Cardiac septum (tissue), 1 donor: ENCODE measurements at regions not wholly inside any gene's neighbourhood (a gene's known extent, or its start where the extent isn't known, plus 50 kb on each side); places are given as distances from the start of the nearest gene placed in this dataset.
"Not testable (repeated sequence)": the region's sequence is repeated elsewhere in the genome, so short reads cannot be mapped to it uniquely, and the experiment has no call there.

Source experiments
- DNase-seq: peaks from one replicate; pipeline ENCODE4 v3.0.0-alpha.2; 2020; ENCODE audit warnings: low spot score
- intact Hi-C: fragments of 100-400 bp; cut with DNase I; formaldehyde crosslinking; loops from one replicate; pipeline ENCODE4 v1.14.0; 2022
- donor health status: DM: no; HTN: no; CAD: no.

- no peak for DNase-seq
These were observed 92.4 kb upstream of the CAV2 start for GRCh38 chr7:116407165-116407564.

GRCh38 chr7:116408166-116408565 is 91.4 kb upstream of the CAV2 start:
- DNase-seq: no peak
- intact Hi-C loops: no loop called here

More at GRCh38 chr7:116407165-116407564, 92.4 kb upstream of the CAV2 start:
- intact Hi-C loops: no loop called here

GRCh38 chr7:116408831-116409453 is 90.6 kb upstream of the CAV2 start:
- intact Hi-C loops, DNase-seq: not testable (repeated sequence)

DNA sequence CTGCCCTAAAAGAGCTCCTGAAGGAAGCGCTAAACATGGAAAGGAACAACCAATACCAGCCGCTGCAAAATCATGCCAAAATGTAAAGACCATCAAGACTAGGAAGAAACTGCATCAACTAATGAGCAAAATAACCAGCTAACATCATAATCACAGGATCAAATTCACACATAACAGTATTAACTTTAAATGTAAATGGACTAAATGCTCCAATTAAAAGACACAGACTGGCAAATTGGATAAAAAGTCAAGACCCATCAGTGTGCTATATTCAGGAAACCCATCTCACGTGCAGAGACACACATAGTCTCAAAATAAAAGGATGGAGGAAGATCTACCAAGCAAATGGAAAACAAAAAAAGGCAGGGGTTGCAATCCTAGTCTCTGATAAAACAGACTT is 88.8 kb upstream of the CAV2 start:
- DNase-seq, intact Hi-C loops: not testable (repeated sequence)

DNA sequence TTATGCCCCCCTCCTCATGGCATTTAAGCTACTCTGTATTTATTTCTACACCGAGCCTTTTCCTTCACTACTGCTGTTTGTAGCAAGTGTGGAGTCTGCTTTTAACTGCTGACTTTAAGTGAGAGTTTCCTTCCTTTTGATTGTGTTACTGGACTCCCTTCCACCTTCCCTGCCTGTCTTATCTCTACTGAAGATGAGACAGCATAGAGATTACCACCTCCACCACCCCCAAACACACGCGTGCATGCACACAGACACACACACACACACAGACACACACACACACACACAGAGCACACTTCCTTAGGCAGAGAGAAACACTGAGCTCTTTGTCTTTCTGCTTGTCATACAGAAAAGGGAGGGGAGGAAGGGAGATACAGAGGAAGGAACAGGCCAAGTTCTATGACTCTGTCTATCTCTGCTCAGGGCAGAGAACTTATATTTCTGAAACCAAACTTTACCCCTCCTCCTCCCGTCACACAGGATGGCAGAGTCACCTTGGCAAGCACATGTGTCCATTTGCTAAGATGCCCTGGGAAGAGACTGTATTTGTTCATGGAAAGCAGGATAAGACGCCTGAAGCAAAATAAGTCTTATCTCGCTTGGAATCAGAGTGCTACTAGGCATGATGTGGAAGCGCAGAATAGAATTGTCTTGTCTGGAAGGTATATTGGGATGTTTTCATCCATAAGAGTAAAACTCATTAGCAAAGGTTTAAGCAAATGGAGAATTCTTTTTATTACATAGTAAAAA is 81.8 kb upstream of the CAV2 start:
- DNase-seq: no peak
- intact Hi-C loops: no loop called here

GRCh38 chr7:116418524-116418923 is 81.0 kb upstream of the CAV2 start:
- intact Hi-C loops: no loop called here
- DNase-seq: no peak

- intact Hi-C loops: no loop called here
- DNase-seq: no peak
These were observed 79.5 kb upstream of the CAV2 start for GRCh38 chr7:116420003-116420402.

GRCh38 chr7:116421298-116421697 is 78.2 kb upstream of the CAV2 start:
- DNase-seq: no peak
- intact Hi-C loops: no loop called here

- intact Hi-C loops: no loop called here
- DNase-seq: no peak
These were observed 76.9 kb upstream of the CAV2 start for GRCh38 chr7:116422683-116423082.

GRCh38 chr7:116423499-116423898 is 76.0 kb upstream of the CAV2 start:
- intact Hi-C loops: no loop called here
- no peak for DNase-seq

DNA sequence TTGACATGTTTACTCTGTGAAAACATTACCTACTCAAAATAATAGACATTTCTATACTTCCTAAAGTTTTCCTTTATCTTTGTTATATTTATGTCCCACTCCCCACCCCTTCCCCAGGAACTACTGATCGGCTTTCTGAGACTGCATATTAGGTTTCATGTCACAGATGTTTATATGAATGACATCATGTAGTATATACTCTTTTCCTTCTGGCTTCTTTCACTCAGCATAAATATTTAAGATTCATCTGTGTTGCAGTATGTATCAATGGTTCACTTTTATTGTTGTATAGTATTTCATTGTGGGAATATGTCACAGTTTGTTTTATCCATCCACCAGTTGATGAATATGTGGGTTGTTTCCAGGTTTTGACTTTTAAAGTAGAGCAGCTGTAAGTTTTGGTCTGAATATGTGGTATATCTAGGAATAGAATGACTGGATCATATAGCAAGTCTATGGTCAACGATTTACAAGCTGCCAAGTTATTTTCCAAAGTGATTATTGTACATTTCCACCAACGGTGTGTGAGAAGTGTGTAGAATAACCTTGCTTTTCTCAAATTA is 73.8 kb upstream of the CAV2 start:
- intact Hi-C loops: no loop called here

DNA sequence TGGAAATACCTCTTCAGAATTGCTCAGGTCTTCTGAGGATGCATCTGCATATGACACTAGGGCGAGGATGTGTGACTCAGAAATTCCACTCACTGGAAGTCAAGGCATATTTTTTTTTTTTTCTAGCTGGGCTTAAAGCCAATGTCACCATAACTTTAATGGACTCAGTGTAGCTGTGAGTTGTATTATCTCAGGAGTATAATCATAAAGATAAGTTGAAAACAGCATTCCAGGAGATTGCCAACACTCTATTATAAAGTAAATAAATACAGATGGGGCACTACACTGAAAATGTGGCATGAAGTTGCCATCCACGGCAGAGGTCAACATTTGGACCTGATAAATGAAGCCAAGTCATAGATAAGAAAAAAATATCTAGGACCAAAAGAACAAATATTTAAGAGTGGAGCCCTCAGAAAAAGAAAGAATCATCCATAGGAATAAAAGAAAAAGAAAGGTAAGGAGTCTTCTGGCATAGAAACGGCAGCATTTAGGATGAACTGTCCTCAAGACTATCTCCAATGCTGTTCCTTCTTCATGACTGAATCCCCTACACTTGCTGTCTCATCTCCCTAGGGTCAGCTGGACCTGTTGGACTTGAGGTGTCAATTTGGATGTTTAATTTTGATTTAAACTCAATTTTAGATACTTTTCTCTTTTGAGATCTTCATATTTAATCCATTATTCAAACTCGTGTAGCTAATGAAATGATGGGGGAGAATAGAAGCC is 72.9 kb upstream of the CAV2 start:
- intact Hi-C loops: no loop called here
- no peak for DNase-seq

More for the DNA sequence above, 73.8 kb upstream of the CAV2 start:
- no peak for DNase-seq

DNA sequence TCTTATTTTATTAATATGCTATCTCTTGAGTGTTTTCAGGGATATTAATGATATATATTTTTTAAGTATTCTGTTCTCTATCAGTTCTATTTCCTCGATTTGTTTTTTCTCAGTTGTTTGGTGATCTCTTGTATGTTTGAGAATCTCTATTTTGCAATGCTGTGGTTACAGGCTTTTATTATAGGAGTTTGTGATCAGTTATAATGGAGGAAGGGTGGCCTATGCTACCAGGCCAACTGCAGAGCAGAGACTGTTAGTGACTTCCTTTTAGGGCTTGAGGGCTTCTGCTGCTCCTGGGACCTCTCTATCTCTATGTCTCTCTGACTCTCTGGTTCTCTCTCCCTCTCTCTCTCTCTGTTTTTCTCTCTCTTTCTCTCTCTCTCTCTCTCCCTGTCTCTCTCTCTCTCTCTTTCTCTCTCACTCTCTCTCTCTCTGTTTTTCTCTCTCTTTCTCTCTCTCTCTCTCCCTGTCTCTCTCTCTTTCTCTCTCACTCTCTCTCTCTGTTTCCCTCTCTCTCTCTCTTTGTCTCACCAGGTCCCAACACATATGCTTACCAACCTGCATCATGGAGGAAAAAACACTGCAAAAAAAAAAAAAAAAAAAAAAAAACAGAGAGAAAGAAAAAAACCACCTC is 69.4 kb upstream of the CAV2 start:
- intact Hi-C loops: no loop called here
- no peak for DNase-seq

- no peak for DNase-seq
- intact Hi-C loops: no loop called here
These were observed 67.6 kb upstream of the CAV2 start for GRCh38 chr7:116431787-116432526.

- DNase-seq: no peak
- intact Hi-C loops: no loop called here
These were observed 67.0 kb upstream of the CAV2 start for GRCh38 chr7:116432527-116432916.

- intact Hi-C loops: no loop called here
- DNase-seq: no peak
These were observed 66.3 kb upstream of the CAV2 start for GRCh38 chr7:116433246-116433645.

DNA sequence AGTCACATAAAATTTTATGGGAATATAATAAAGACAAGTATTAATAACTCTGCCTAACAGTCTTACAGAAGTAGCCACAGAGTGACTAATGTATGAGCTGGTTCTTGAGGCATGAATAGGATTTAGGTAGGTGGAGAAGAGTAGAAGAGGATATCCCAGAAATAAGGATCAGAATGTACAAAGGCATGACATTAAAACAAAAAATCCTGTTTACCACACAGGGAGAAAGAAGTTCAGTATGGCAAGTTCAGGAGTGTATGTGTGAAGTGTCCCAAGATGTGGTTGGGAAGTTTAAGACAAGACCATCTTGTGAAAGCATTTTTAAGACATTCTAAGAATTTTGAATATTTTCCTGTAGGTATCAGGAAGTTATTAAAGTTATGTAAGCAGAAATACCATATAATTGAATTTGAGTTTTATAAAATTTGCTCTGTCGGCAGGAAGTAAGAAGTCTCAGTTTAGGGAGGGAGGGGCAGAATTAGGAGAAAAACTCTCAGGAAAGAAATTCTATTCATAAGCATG is 64.7 kb upstream of the CAV2 start:
- DNase-seq: no peak
- intact Hi-C loops: no loop called here

GRCh38 chr7:116436305-116436826 is 63.2 kb upstream of the CAV2 start:
- no peak for DNase-seq
- intact Hi-C loops: no loop called here

- no peak for DNase-seq
- intact Hi-C loops: no loop called here
These were observed 61.3 kb upstream of the CAV2 start for GRCh38 chr7:116438267-116438666.
